ENCODE measurements at regions not wholly inside any gene's neighbourhood (a gene's known extent, or its start where the extent isn't known, plus 50 kb on each side); places are given as distances from the start of the nearest gene placed in this dataset.
A peak's percentile ranks its signal among the peaks of the same experiment; 100 is the strongest.

DNA sequence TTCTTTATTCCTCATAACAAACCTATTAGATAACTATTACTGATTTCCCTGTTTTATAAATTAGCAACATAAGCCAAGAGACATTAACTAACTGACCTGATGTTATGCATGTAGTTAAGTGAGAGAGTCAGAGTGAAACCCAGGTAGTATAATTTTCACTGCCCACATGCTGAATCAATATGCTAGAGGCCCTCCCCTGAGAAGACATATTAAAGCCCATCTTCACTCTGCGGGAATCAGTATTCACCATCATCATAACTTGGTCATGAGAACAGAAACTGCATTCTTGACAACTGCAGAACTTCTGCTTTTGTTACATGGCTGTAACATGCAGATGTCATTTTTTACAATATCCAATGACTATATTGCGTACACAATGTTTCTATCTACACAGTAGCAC lies 1324.3 kb downstream of the ARAP2 start:
- no peak for TF ChIP-seq ZFX (IDR thresholded peaks at IDR 0.05; ENCODE audit: borderline replicate concordance)
- TF ChIP-seq, protein P1, sequence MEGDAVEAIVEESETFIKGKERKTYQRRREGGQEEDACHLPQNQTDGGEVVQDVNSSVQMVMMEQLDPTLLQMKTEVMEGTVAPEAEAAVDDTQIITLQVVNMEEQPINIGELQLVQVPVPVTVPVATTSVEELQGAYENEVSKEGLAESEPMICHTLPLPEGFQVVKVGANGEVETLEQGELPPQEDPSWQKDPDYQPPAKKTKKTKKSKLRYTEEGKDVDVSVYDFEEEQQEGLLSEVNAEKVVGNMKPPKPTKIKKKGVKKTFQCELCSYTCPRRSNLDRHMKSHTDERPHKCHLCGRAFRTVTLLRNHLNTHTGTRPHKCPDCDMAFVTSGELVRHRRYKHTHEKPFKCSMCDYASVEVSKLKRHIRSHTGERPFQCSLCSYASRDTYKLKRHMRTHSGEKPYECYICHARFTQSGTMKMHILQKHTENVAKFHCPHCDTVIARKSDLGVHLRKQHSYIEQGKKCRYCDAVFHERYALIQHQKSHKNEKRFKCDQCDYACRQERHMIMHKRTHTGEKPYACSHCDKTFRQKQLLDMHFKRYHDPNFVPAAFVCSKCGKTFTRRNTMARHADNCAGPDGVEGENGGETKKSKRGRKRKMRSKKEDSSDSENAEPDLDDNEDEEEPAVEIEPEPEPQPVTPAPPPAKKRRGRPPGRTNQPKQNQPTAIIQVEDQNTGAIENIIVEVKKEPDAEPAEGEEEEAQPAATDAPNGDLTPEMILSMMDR (IDR thresholded peaks at IDR 0.05) = no peak
- H3K27ac ChIP-seq = no peak overlapping the region

DNA sequence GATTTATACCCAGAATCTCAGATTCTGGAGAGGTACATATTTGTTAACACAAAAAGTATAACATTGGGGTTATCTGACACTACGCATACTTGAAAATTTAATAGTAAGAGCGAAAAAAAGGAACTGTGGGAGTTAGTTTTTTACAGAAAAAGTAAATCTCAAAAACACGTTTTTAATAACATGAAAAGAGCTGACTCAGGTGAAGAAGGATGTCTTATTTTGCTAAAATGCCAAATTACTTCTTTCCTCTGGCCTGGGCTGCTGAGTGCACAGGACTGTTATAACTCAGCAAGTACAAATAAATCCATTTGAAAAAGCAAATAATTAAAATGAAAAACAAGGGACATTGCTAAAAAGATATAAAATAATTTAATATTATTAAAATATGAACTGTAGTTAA lies 1322.9 kb downstream of the ARAP2 start:
- H3K27ac ChIP-seq = no peak overlapping the region
- no peak for TF ChIP-seq ZFX (IDR thresholded peaks at IDR 0.05; ENCODE audit: borderline replicate concordance)
- TF ChIP-seq, protein P1 (IDR thresholded peaks at IDR 0.05) = no peak

DNA sequence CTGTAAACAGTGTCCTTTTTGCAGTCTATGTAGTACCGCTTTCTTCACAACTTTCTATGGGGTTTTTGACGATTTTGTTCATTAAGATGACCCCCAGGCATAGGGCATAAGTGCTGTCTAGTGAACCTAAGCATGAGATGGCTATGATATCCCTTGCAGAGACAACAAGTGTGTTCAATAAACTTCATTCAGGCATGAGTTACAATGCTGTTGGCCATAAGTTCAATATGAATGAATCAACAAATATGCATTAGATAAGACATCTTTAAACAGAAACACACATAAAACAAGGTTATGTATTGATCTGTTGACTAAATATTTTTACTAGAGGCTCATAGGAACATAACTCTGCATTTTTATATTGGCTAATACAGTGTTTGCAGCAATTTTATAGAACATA lies 1322.0 kb downstream of the ARAP2 start:
- TF ChIP-seq, protein P1 (IDR thresholded peaks at IDR 0.05) = no peak
- no peak for TF ChIP-seq ZFX (IDR thresholded peaks at IDR 0.05; ENCODE audit: borderline replicate concordance)
- peak overlapping the region; percentile 37; the same call in 1 of the 2 replicates for H3K27ac ChIP-seq

DNA sequence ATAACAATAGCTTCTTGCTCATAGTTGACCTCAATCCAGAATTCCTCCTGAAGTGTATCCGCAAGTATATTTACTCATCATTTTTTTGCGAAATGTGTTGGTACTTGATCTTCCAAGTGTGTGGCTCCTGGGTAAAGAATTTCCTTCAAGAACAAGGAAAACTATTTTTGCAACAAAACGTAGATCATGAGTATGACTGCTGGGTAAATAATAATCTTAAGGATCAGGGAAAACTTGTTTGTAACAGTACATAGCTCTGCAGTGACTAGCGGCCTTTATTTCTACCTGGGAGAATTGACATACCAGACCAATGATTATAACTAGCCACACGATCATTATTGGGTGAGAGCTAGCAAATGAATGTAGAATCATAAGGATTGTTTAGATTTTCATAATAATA lies 1311.7 kb downstream of the ARAP2 start:
- no peak for TF ChIP-seq ZFX (IDR thresholded peaks at IDR 0.05; ENCODE audit: borderline replicate concordance)
- TF ChIP-seq, protein P1 (IDR thresholded peaks at IDR 0.05) = no peak
- H3K27ac ChIP-seq = no peak overlapping the region

DNA sequence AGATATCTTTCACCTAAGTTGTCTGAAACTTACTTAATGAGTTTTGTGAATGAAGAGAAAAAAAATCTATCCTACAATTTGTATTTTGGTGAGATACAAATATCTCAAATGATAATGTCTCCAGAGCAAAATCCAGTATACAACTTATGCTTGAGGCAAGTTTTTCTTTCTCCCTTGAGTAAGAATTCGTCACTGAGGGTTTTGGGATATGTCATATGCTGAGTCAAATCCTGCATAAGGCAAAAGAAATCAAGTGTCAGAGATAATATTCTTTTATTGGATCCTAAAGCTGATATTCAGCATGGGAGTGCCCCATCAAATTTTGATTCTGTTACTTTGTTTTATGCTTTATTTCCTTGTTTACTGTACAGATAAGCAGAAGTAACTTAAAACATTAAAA lies 1308.6 kb downstream of the ARAP2 start:
- H3K27ac ChIP-seq = no peak overlapping the region
- TF ChIP-seq, protein P1 (IDR thresholded peaks at IDR 0.05) = no peak
- no peak for TF ChIP-seq ZFX (IDR thresholded peaks at IDR 0.05; ENCODE audit: borderline replicate concordance)

DNA sequence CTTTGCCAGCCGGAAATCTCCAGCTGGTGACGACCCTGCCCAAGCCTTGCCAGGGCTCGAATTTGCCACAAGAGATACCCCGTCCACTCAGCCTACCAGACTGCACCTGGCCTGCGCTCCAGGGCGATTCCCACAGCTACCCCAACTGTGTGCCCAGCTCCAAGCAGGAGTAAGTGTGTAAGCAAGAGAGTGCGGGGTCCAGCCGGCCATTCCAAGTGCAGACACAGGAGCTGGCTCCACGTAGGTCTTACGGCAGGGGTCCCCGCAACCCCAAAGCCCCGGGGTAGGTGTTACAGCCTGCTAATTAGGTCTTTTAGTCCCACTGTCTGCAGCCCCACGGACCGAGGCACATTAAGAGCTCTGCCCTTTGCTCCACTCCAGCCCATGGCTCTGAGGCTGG lies 1305.2 kb downstream of the ARAP2 start:
- TF ChIP-seq, protein P1 (IDR thresholded peaks at IDR 0.05) = no peak
- TF ChIP-seq ZFX (IDR thresholded peaks at IDR 0.05; ENCODE audit: borderline replicate concordance) = no peak
- no peak overlapping the region for H3K27ac ChIP-seq

DNA sequence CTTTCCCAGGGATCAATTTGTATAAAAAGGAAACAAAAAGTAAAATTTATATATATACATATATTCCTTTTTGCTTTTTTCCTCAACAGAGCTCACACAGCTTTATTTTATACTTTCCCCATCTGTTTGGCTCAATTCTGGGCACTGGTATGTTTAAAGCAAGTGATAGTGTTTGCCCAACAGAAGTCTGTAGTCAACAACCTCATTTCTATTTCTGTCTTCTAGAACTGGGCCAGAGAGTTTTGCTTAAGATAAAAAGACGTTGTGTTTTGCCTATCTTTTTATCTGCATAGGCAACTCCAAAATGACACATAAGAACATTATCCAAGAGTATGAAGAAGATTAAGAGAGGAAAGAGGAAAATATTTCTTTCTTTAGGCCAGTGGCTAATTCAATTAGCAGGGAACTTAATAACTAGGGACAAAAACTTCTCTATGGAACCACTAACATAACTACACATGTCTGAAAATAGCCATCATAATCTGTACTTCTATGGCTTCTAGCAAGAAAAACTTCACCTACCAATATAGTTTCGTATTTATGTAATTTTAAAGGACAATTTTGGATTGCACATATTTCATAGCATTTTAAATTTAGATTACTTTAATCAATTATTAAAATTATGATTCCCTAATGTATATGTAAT lies 1300.5 kb downstream of the ARAP2 start:
- TF ChIP-seq ZFX (IDR thresholded peaks at IDR 0.05; ENCODE audit: borderline replicate concordance) = no peak
- TF ChIP-seq, protein P1 (IDR thresholded peaks at IDR 0.05) = no peak
- no peak overlapping the region for H3K27ac ChIP-seq

Measured in 22Rv1 (cell line).